WTC11 (cell line): ENCODE measurements at regions not wholly inside any gene's neighbourhood (a gene's known extent, or its start where the extent isn't known, plus 50 kb on each side); places are given as distances from the start of the nearest gene placed in this dataset.

Source experiments
- ATAC-seq: fragments of 200-7000 bp; cut with Tn5 transposase; 2 replicates; pipeline ENCODE4 v1.10.0; 2021; ENCODE audit warnings: mild to moderate bottlenecking, moderate library complexity
- CTCF ChIA-PET: fragments of 300-600 bp; sonication (Branson Sonifier 250); formaldehyde crosslinking; loops from one replicate; lab custom pipeline; 2021; ENCODE audit warnings: antibody characterized with exemption; lab: Charles Lee
- POLR2A ChIA-PET: fragments of 350-600 bp; sonication (Branson Sonifier 250); formaldehyde crosslinking; loops from one replicate; lab custom pipeline; 2021; ENCODE audit warnings: antibody characterized with exemption; lab: Charles Lee
- DNase-seq: peaks from one replicate; pipeline ENCODE4 v3.0.0; 2021; ENCODE audit warnings: low spot score
- H3K27ac Mint-ChIP-seq: 2 replicates; pipeline ENCODE4 v1.8.0; 2021; ENCODE audit warnings: mixed read lengths
- H3K27me3 Mint-ChIP-seq: 2 replicates; pipeline ENCODE4 v1.8.0; 2021; ENCODE audit warnings: low read depth, mild to moderate bottlenecking, moderate library complexity, mixed read lengths
- H3K36me3 Mint-ChIP-seq: 2 replicates; pipeline ENCODE4 v1.8.0; 2021; ENCODE audit warnings: mixed read lengths
- H3K4me1 Mint-ChIP-seq: 2 replicates; pipeline ENCODE4 v1.8.0; 2022; ENCODE audit warnings: mixed read lengths
- H3K4me3 Mint-ChIP-seq: 2 replicates; pipeline ENCODE4 v1.8.0; 2021; ENCODE audit warnings: mild to moderate bottlenecking, moderate library complexity, mixed read lengths
- H3K9me3 Mint-ChIP-seq: 2 replicates; pipeline ENCODE4 v1.8.0; 2021; ENCODE audit warnings: mixed read lengths
- ATF1 ChIP-seq: sonication (generic); formaldehyde crosslinking; IDR thresholded peaks from 2 replicates; pipeline ENCODE4 v1.8.1; 2023; ENCODE audit warnings: mild to moderate bottlenecking, moderate library complexity, missing genetic modification reagents
- E2F5 ChIP-seq: sonication (generic); formaldehyde crosslinking; IDR thresholded peaks from 2 replicates; pipeline ENCODE4 v1.8.1; 2022; ENCODE audit warnings: mild to moderate bottlenecking, moderate library complexity, missing genetic modification reagents
- ELF4 ChIP-seq: sonication (generic); formaldehyde crosslinking; IDR thresholded peaks from 2 replicates; pipeline ENCODE4 v1.8.1; 2022; ENCODE audit warnings: low read depth, mild to moderate bottlenecking, moderate library complexity, missing genetic modification reagents
- ETV6 ChIP-seq: sonication (generic); formaldehyde crosslinking; IDR thresholded peaks from 2 replicates; pipeline ENCODE4 v1.8.1; 2022; ENCODE audit warnings: mild to moderate bottlenecking, missing genetic modification reagents
- FOXK1 ChIP-seq: sonication (generic); formaldehyde crosslinking; IDR thresholded peaks from 2 replicates; pipeline ENCODE4 v1.8.0; 2022; ENCODE audit warnings: mild to moderate bottlenecking, moderate library complexity, missing genetic modification reagents
- GTF2I ChIP-seq: fragments of 250-450 bp; sonication (Bioruptor Pico); conservative IDR thresholded peaks from 2 replicates; pipeline ENCODE4 v1.4.0; 2021; ENCODE audit warnings: mild to moderate bottlenecking
- HMGXB4 ChIP-seq: sonication (generic); formaldehyde crosslinking; IDR thresholded peaks from 2 replicates; pipeline ENCODE4 v1.8.1; 2023; ENCODE audit warnings: mild to moderate bottlenecking, moderate library complexity, missing genetic modification reagents
- IRF2 ChIP-seq: sonication (generic); formaldehyde crosslinking; IDR thresholded peaks from 2 replicates; pipeline ENCODE4 v1.8.0; 2022; ENCODE audit warnings: low read depth, missing genetic modification reagents, borderline replicate concordance
- JUN ChIP-seq: sonication (generic); formaldehyde crosslinking; IDR thresholded peaks from 2 replicates; pipeline ENCODE4 v1.8.0; 2023; ENCODE audit warnings: mild to moderate bottlenecking, missing genetic modification reagents
- NFE2L1 ChIP-seq: sonication (generic); formaldehyde crosslinking; IDR thresholded peaks from 2 replicates; pipeline ENCODE4 v1.8.1; 2023; ENCODE audit warnings: missing genetic modification reagents
- NR2C2 ChIP-seq: sonication (generic); formaldehyde crosslinking; IDR thresholded peaks from 2 replicates; pipeline ENCODE4 v1.8.0; 2022; ENCODE audit warnings: mild to moderate bottlenecking, missing genetic modification reagents
- OVOL2 ChIP-seq: fragments of 250-450 bp; sonication (Bioruptor Pico); IDR thresholded peaks from 2 replicates; pipeline ENCODE4 v1.9.0; 2021; ENCODE audit warnings: mild to moderate bottlenecking, borderline replicate concordance
- PRDM15 ChIP-seq: sonication (generic); formaldehyde crosslinking; IDR thresholded peaks from 2 replicates; pipeline ENCODE4 v1.8.0; 2022; ENCODE audit warnings: missing genetic modification reagents
- PRRX2 ChIP-seq: fragments of 250-450 bp; sonication (Bioruptor Pico); IDR thresholded peaks from 2 replicates; pipeline ENCODE4 v1.8.0; 2021; ENCODE audit warnings: mild to moderate bottlenecking
- TP53 ChIP-seq: sonication (generic); formaldehyde crosslinking; IDR thresholded peaks from 2 replicates; pipeline ENCODE4 v1.8.1; 2023; ENCODE audit warnings: mild to moderate bottlenecking, missing genetic modification reagents
- ZBTB21 ChIP-seq: sonication (generic); formaldehyde crosslinking; IDR thresholded peaks from 2 replicates; pipeline ENCODE4 v1.8.1; 2023; ENCODE audit warnings: mild to moderate bottlenecking, missing genetic modification reagents, borderline replicate concordance
- ZNF396 ChIP-seq: fragments of 250-450 bp; sonication (Bioruptor Pico); IDR thresholded peaks from 2 replicates; pipeline ENCODE4 v1.8.0; 2021; ENCODE audit warnings: mild to moderate bottlenecking, moderate library complexity, borderline replicate concordance
- ZNF416 ChIP-seq: fragments of 250-450 bp; sonication (Bioruptor Pico); IDR thresholded peaks from 2 replicates; pipeline ENCODE4 v1.9.0; 2021; ENCODE audit warnings: mild to moderate bottlenecking, inconsistent platforms
- ZNF532 ChIP-seq: fragments of 250-450 bp; sonication (Bioruptor Pico); IDR thresholded peaks from 2 replicates; pipeline ENCODE4 v1.9.0; 2021; ENCODE audit warnings: mild to moderate bottlenecking, borderline replicate concordance

- TF ChIP-seq ZNF396 (CRISPR knock-in tag) (no peak), ATF1 (CRISPR knock-in tag) (no peak), NFE2L1 (CRISPR knock-in tag) (no peak), ZNF416 (CRISPR knock-in tag) (no peak), E2F5 (no peak), FOXK1 (CRISPR knock-in tag) (no peak)
Measured at GRCh38 chr6:139568151-139568955, 193.9 kb upstream of the CITED2 start (continued).

GRCh38 chr6:139567095-139567494 is 192.6 kb upstream of the CITED2 start:
- no peak for ATAC-seq
- no peak for TF ChIP-seq OVOL2 (CRISPR knock-in tag)
- no peak for TF ChIP-seq TP53 (CRISPR knock-in tag)
- no peak for TF ChIP-seq PRDM15 (CRISPR knock-in tag)
- TF ChIP-seq IRF2 (CRISPR knock-in tag) = no peak
- TF ChIP-seq FOXK1 (CRISPR knock-in tag) = no peak
- TF ChIP-seq JUN = no peak
- TF ChIP-seq, all 79 proteins: peak for 0
- no peaks in the 10 kb centered on the region for H3K27me3 Mint-ChIP-seq
- H3K27ac Mint-ChIP-seq = no peak overlapping the region
- 0 out of 2 replicates have a peak, but pooled peaks cover 3% of the 10 kb centered on the region for H3K4me1 Mint-ChIP-seq
- H3K36me3 Mint-ChIP-seq = no peaks in the 10 kb centered on the region
- no peaks in the 10 kb centered on the region for H3K9me3 Mint-ChIP-seq
- no peak overlapping the region for H3K4me3 Mint-ChIP-seq
- DNase-seq = no peak
- ChIA-PET CTCF (no interaction called here), POLR2A (no interaction called here)

- DNase-seq (no peak), ATAC-seq (no peak)
- Mint-ChIP-seq H3K9me3 (peaks cover 11% of the 10 kb centered on the region), H3K4me1 (no peaks in the 10 kb centered on the region), H3K27ac (no peak overlapping the region), H3K36me3 (no peaks in the 10 kb centered on the region), H3K27me3 (no peaks in the 10 kb centered on the region), H3K4me3 (no peak overlapping the region)
- TF ChIP-seq ETV6 (CRISPR knock-in tag) = no peak
- no peak for TF ChIP-seq PRRX2 (CRISPR knock-in tag)
- POLR2A ChIA-PET = no interaction called here
- CTCF ChIA-PET = no interaction called here
Measured at GRCh38 chr6:139565591-139565990, 191.1 kb upstream of the CITED2 start.

- POLR2A ChIA-PET = no interaction called here
- no peak overlapping the region for H3K4me3 Mint-ChIP-seq
- no peaks in the 10 kb centered on the region for H3K36me3 Mint-ChIP-seq
- peaks cover 14% of the 10 kb centered on the region for H3K9me3 Mint-ChIP-seq
- no peak for ATAC-seq
- H3K27ac Mint-ChIP-seq = no peak overlapping the region
- no peaks in the 10 kb centered on the region for H3K27me3 Mint-ChIP-seq
- TF ChIP-seq ZBTB21 (CRISPR knock-in tag) = no peak
- no peak for TF ChIP-seq ZNF532 (CRISPR knock-in tag)
- no peak for TF ChIP-seq PRRX2 (CRISPR knock-in tag)
- no peak for TF ChIP-seq NR2C2 (CRISPR knock-in tag)
- TF ChIP-seq GTF2I (CRISPR knock-in tag) = no peak
- no peak for TF ChIP-seq HMGXB4 (CRISPR knock-in tag)
- no peak for TF ChIP-seq ELF4 (CRISPR knock-in tag)
- CTCF ChIA-PET = no interaction called here
- no peak for DNase-seq
- H3K4me1 Mint-ChIP-seq = peaks cover 8% of the 10 kb centered on the region
Measured at GRCh38 chr6:139557547-139557946, 183.1 kb upstream of the CITED2 start.
